Sigmoid colon (tissue), 6 donors: ENCODE measurements at regions not wholly inside any gene's neighbourhood (a gene's known extent, or its start where the extent isn't known, plus 50 kb on each side); places are given as distances from the start of the nearest gene placed in this dataset.

Source experiments
- DNase-seq: peaks from one replicate; pipeline ENCODE4 v3.0.0-alpha.2; 2019
- H3K27ac ChIP-seq, 4 donors: fragments of 200-600 bp; sonication (generic); one replicate each; pipeline ENCODE4 v1.5.1; 2016 to 2019; ENCODE audit warnings: mild to moderate bottlenecking in 1 of 4
- H3K27me3 ChIP-seq, 3 donors: fragments of 200-600 bp; sonication (generic); one replicate each; pipeline ENCODE4 v1.5.1; 2019; ENCODE audit warnings: mild to moderate bottlenecking in 1 of 3
- H3K36me3 ChIP-seq, 4 donors: fragments of 200-600 bp; sonication (generic); one replicate each; pipeline ENCODE4 v1.5.1; 2016 to 2019
- H3K4me1 ChIP-seq, 4 donors: fragments of 200-600 bp; sonication (generic); one replicate each; pipeline ENCODE4 v1.5.1; 2017 to 2019
- H3K4me3 ChIP-seq, 4 donors: fragments of 200-600 bp; sonication (generic); one replicate each; pipeline ENCODE4 v1.5.1; 2017 to 2019; ENCODE audit warnings: mild to moderate bottlenecking in 2 of 4, moderate library complexity in 1 of 4
- H3K9me3 ChIP-seq, 4 donors: fragments of 200-600 bp in 3 of 4; sonication (generic) in 3 of 4; one replicate each; pipeline versions ENCODE4 v1.5.1 to v1.6.1; 2013 to 2019
- EP300 ChIP-seq, 4 donors: sonication (generic); formaldehyde crosslinking; IDR thresholded peaks; one replicate each; pipeline ENCODE4 v1.6.1; 2017; ENCODE audit warnings: antibody characterized with exemption in 4 of 4
- POLR2A ChIP-seq, 2 donors: fragments of 450-650 bp; IDR thresholded peaks; one replicate each; pipeline ENCODE4 v1.6.1; 2016; ENCODE audit warnings: antibody characterized with exemption in 2 of 2, mild to moderate bottlenecking in 2 of 2, moderate library complexity in 2 of 2
- POLR2AphosphoS5 ChIP-seq, 4 donors: sonication (generic); formaldehyde crosslinking; IDR thresholded peaks; one replicate each; pipeline ENCODE4 v1.6.1; 2017; ENCODE audit warnings: antibody characterized with exemption in 4 of 4
- WGBS, 2 donors: extraction: QIAGEN DNeasy Blood & Tissue Kit; methylation state at CpG; one replicate each; pipeline ENCODE4 v1.1.7; 2013; 5-methylcytosine and 5-hydroxymethylcytosine counted together
- intact Hi-C: fragments of 100-400 bp; cut with DNase I; formaldehyde crosslinking; loops from one replicate; pipeline ENCODE4 v1.15.1; 2023
- TF ChIP-seq, protein P1 (sequence below), 4 experiments: fragments of 450-650 bp in 3 of 4; fragments of 200-600 bp in 1 of 4; IDR thresholded peaks; one replicate each; pipeline ENCODE4 v1.5.1; 2016 to 2019; ENCODE audit warnings: antibody characterized with exemption in 4 of 4, mild to moderate bottlenecking in 3 of 4, moderate library complexity in 2 of 4
- donor health status: healthy with polysubstance abuse.
- donor health status: healthy.

DNA sequence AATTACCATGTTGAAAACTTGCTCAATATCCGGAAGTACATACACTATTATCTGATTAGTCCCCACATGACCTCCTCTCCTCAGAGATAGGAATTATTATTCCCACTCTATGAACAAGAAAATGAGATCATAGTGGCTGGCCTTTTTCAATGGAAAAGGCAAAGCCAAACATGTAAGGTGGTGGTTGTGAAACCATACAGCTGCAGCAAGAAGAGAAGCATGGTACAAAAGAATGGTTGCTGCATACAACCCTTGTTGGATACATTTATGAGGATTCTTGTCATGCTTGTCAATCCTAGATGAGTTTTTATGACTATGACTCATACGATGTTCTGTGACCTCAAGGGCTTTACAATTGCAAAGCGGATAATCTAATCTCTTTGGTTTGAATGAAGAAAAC lies 514.7 kb downstream of the PLPP3 start:
- 36 to 78% methylated on average over 3 of the region's 3 CpGs for WGBS, 2 donors
- no peaks in the 10 kb centered on the region for H3K36me3 ChIP-seq
- no peaks in the 10 kb centered on the region for H3K9me3 ChIP-seq
- H3K4me1 ChIP-seq: peaks cover 0 to 5% (median 0%) of the 10 kb centered on the region in 4 donors
- intact Hi-C loops: no loop called here
- no peak overlapping the region for H3K27ac ChIP-seq
- no peaks in the 10 kb centered on the region for H3K27me3 ChIP-seq
- no peak for DNase-seq
- no peak overlapping the region for H3K4me3 ChIP-seq
- TF ChIP-seq POLR2A (IDR thresholded peaks at IDR 0.05): no peak
- TF ChIP-seq POLR2AphosphoS5 (IDR thresholded peaks at IDR 0.05): no peak
- TF ChIP-seq, protein P1, sequence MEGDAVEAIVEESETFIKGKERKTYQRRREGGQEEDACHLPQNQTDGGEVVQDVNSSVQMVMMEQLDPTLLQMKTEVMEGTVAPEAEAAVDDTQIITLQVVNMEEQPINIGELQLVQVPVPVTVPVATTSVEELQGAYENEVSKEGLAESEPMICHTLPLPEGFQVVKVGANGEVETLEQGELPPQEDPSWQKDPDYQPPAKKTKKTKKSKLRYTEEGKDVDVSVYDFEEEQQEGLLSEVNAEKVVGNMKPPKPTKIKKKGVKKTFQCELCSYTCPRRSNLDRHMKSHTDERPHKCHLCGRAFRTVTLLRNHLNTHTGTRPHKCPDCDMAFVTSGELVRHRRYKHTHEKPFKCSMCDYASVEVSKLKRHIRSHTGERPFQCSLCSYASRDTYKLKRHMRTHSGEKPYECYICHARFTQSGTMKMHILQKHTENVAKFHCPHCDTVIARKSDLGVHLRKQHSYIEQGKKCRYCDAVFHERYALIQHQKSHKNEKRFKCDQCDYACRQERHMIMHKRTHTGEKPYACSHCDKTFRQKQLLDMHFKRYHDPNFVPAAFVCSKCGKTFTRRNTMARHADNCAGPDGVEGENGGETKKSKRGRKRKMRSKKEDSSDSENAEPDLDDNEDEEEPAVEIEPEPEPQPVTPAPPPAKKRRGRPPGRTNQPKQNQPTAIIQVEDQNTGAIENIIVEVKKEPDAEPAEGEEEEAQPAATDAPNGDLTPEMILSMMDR (IDR thresholded peaks at IDR 0.05): no peak
- no peak for TF ChIP-seq EP300 (IDR thresholded peaks at IDR 0.05)

DNA sequence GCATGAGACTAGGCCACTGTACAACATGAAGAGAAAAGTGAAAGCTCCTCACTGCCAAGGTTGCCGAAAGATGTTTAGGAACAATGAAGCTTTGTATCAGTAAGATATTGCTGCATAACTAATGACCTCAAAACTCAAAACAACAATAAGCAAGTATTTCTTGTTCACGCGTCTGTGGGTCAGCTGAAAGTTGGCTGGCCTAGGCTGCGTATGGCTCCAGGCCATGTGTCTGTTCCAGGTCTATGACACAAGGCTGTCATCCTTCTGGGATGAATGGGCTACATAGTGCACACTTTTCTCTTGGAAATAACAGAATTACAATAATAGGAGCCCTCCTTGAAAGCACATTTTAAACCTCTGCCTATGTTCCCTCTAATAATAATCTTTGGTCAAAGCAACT lies 515.9 kb downstream of the PLPP3 start:
- intact Hi-C loops: no loop called here
- H3K27me3 ChIP-seq: no peaks in the 10 kb centered on the region
- H3K4me1 ChIP-seq: peaks cover 0 to 8% (median 1%) of the 10 kb centered on the region in 4 donors
- H3K36me3 ChIP-seq: no peaks in the 10 kb centered on the region
- H3K4me3 ChIP-seq: no peak overlapping the region
- 89 to 90% methylated on average over 4 of the region's 4 CpGs for WGBS, 2 donors
- no peak for DNase-seq
- H3K27ac ChIP-seq: no peak overlapping the region
- no peaks in the 10 kb centered on the region for H3K9me3 ChIP-seq
- TF ChIP-seq POLR2AphosphoS5 (IDR thresholded peaks at IDR 0.05): no peak
- TF ChIP-seq EP300 (IDR thresholded peaks at IDR 0.05): no peak
- no peak for TF ChIP-seq POLR2A (IDR thresholded peaks at IDR 0.05)
- TF ChIP-seq, protein P1 (IDR thresholded peaks at IDR 0.05): no peak

DNA sequence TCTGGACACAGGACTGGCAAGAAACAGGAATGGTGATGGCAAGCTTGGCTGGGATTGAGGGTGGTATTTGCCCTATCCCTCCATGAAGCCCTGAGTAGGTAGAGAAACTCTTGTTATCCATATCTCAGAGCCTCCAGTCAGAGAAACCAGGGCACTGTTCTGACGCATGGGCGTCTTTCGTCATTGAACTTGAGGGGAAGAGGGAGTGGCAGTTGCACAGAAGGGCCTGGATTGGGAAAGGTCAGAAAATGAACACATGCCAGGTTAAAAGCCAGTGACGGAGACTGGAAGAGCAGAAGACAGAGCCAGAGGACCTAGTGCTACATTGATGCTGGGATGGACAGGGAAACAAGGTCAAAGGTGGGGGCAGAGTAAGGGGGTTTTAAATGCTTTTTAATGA lies 516.7 kb downstream of the PLPP3 start:
- no peak for DNase-seq
- no peak overlapping the region for H3K4me3 ChIP-seq
- H3K27ac ChIP-seq: no peak overlapping the region
- TF ChIP-seq EP300 (IDR thresholded peaks at IDR 0.05): no peak
- TF ChIP-seq, protein P1 (IDR thresholded peaks at IDR 0.05): no peak
- TF ChIP-seq POLR2AphosphoS5 (IDR thresholded peaks at IDR 0.05): no peak
- TF ChIP-seq POLR2A (IDR thresholded peaks at IDR 0.05): no peak
- no peaks in the 10 kb centered on the region for H3K36me3 ChIP-seq
- intact Hi-C loops: no loop called here
- 93 to 95% methylated on average over 4 of the region's 4 CpGs for WGBS, 2 donors
- H3K27me3 ChIP-seq: no peaks in the 10 kb centered on the region
- no peaks in the 10 kb centered on the region for H3K9me3 ChIP-seq
- H3K4me1 ChIP-seq: peaks cover 0 to 16% (median 9%) of the 10 kb centered on the region in 4 donors

DNA sequence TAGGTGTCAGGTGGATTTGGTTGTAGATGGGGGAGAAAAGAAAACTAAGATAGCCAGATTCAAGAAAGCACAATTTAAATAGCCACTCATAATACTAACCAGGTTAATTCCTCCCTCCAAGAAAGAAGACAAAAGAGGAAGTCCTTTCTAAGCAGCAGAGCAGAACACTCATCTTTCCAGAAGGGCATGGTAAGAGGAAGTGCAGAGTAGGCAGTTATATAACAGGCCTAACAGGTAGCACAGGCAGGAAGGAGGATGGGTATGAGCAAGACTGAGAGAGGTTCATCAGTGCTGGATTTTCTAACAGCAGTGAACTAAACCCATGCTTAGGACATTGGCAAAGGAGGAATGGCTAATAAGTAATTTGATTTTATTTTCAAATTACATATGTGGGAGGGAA lies 517.5 kb downstream of the PLPP3 start:
- Histone ChIP-seq H3K27me3 (no peaks in the 10 kb centered on the region), H3K9me3 (no peaks in the 10 kb centered on the region), H3K27ac (no peak overlapping the region), H3K4me3 (no peak overlapping the region), H3K4me1 (peaks cover 0 to 24% (median 17%) of the 10 kb centered on the region in 4 donors), H3K36me3 (no peaks in the 10 kb centered on the region)
- DNase-seq: no peak
- TF ChIP-seq EP300 (IDR thresholded peaks at IDR 0.05): no peak
- TF ChIP-seq POLR2AphosphoS5 (IDR thresholded peaks at IDR 0.05): no peak
- TF ChIP-seq, protein P1 (IDR thresholded peaks at IDR 0.05): no peak
- no peak for TF ChIP-seq POLR2A (IDR thresholded peaks at IDR 0.05)
- intact Hi-C loops: no loop called here

DNA sequence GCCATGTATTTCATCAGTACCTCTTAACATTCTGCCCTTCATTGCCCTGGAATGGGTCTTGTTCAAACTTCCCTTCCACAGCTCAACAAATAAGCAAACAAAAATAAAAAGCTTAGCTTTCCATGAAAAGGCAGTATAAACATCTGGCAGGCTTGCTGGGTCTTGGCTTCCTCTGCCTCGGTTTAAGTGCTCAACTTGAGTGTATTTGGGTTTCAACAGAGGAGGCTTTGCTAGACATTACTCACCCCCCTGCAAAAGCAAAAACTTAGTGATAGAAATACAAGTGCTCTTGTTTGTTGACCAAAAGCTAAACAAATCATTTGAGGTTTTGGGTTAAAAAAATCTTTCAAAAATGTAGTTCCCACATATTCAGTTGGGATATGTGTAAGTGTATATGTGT lies 518.5 kb downstream of the PLPP3 start:
- intact Hi-C loops: loop anchor here (1.0 kb wide), 1 partner anchor 7 kb away; no protein-coding TSS in a partner anchor
- no peak for DNase-seq
- Histone ChIP-seq H3K9me3 (no peaks in the 10 kb centered on the region), H3K27ac (no peak overlapping the region), H3K4me1 (peaks cover 0 to 33% (median 27%) of the 10 kb centered on the region in 4 donors), H3K36me3 (no peaks in the 10 kb centered on the region), H3K4me3 (no peak overlapping the region), H3K27me3 (no peaks in the 10 kb centered on the region)
- TF ChIP-seq POLR2A (IDR thresholded peaks at IDR 0.05): no peak
- TF ChIP-seq, protein P1 (IDR thresholded peaks at IDR 0.05): no peak
- no peak for TF ChIP-seq EP300 (IDR thresholded peaks at IDR 0.05)
- no peak for TF ChIP-seq POLR2AphosphoS5 (IDR thresholded peaks at IDR 0.05)
- 53 to 71% methylated on average over 1 of the region's 1 CpG for WGBS, 2 donors
